Fibroblast of lung (primary cell): ENCODE measurements at regions not wholly inside any gene's neighbourhood (a gene's known extent, or its start where the extent isn't known, plus 50 kb on each side); places are given as distances from the start of the nearest gene placed in this dataset.

Experiments used
- EZH2 ChIP-seq: IDR thresholded peaks from 2 replicates; pipeline ENCODE4 v1.5.1; 2012; ENCODE audit warnings: low read length, control low read depth, mild to moderate bottlenecking; ENCODE audit errors: missing control alignments
- TF ChIP-seq, protein P1 (sequence below), 2 donors: IDR thresholded peaks in 1 of 2; conservative IDR thresholded peaks in 1 of 2; 1 replicate in 1 of 2; 2 replicates in 1 of 2; pipeline ENCODE4 v1.5.1; 2011 to 2012; ENCODE audit warnings: low read length in 2 of 2, control low read depth in 1 of 2, inconsistent platforms in 1 of 2, low read depth in 1 of 2, mild to moderate bottlenecking in 1 of 2

DNA sequence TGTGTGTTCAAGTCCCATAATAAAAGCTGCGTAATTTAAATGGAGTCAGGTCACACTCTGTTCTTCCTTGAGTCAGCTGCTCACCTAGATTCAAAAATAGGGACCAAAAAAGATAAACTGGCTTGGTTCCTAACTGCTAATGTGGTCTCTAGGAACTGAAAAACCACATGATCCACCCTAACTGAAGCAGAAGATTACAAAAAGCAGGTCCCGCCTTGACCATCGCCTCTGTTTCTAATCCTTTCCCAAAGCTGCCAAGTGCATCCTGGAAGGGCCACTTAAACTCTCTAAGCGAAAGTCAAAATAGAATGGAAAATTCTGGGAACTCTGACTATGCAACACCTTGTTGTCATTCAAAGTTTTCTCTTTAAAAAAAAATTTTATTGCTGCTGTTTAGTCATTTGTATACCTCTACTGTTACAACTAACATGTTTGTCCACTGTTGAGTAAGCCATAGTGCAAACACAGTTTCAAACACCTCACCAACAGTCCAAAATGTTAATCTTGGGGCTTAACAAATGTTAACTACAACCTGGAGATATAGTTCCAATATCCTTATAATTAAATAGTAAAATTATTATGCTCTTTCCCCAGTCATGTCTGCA is 88.9 kb upstream of the THBS1 start:
- TF ChIP-seq, protein P1, sequence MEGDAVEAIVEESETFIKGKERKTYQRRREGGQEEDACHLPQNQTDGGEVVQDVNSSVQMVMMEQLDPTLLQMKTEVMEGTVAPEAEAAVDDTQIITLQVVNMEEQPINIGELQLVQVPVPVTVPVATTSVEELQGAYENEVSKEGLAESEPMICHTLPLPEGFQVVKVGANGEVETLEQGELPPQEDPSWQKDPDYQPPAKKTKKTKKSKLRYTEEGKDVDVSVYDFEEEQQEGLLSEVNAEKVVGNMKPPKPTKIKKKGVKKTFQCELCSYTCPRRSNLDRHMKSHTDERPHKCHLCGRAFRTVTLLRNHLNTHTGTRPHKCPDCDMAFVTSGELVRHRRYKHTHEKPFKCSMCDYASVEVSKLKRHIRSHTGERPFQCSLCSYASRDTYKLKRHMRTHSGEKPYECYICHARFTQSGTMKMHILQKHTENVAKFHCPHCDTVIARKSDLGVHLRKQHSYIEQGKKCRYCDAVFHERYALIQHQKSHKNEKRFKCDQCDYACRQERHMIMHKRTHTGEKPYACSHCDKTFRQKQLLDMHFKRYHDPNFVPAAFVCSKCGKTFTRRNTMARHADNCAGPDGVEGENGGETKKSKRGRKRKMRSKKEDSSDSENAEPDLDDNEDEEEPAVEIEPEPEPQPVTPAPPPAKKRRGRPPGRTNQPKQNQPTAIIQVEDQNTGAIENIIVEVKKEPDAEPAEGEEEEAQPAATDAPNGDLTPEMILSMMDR (conservative IDR thresholded peaks at IDR 0.05 in 1 of 2, IDR thresholded peaks at IDR 0.05 in 1 of 2; ENCODE audit: low read depth in 1 of 2, low read length in 2 of 2), result no peak
- TF ChIP-seq EZH2, result no peak
